ENCODE measurements at regions not wholly inside any gene's neighbourhood (a gene's known extent, or its start where the extent isn't known, plus 50 kb on each side); places are given as distances from the start of the nearest gene placed in this dataset.

- no peak for TF ChIP-seq POLR2A (IDR thresholded peaks at IDR 0.05; ENCODE audit: low read length)
- no peak for TF ChIP-seq GATA1 (IDR thresholded peaks at IDR 0.05; ENCODE audit: low read depth, low read length)
Measured at GRCh38 chr12:73067616-73068015, 795.4 kb downstream of the TRHDE start.

Measured in erythroblast (primary cell).